CD4-positive, alpha-beta T cell treated with Interleukin-2 at 100 ng/mL for 4 hours (primary cell): ENCODE measurements at regions not wholly inside any gene's neighbourhood (a gene's known extent, or its start where the extent isn't known, plus 50 kb on each side); places are given as distances from the start of the nearest gene placed in this dataset.

ENCODE experiments used
- DNase-seq: peaks from one replicate; pipeline ENCODE4 v3.0.0-alpha.2; 2020; ENCODE audit warnings: low spot score

DNA sequence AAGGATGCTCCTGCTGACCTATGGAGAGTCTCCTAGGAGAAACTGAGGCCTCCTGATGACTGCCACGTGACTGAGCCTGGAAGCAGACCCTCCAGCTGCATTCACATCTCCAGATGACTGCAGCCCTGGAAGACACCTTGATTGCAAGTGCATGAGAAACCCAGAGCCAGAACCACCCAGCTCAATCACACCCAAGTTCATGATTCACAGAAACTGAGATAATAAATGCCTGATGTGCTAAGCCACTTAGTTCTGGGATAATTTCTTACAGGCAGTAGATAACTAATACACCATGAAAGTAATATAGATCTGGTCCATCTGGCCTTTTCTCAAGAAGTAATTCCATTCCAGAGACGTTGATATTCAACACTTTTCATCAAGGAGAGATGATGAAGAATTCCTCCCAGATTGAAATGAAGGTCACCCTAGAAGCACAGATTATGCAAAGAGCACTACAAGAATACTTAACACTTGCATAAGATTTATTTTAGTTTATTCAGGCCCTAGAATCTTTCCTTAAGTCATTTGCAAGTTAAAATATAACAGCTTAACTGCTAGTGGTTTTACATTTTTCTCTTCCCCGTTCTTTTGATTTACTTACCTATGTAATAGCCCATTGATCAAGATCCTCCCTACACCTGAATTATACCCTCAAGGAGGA, 208.2 kb upstream of the INHBA start:
- DNase-seq, result no peak

DNA sequence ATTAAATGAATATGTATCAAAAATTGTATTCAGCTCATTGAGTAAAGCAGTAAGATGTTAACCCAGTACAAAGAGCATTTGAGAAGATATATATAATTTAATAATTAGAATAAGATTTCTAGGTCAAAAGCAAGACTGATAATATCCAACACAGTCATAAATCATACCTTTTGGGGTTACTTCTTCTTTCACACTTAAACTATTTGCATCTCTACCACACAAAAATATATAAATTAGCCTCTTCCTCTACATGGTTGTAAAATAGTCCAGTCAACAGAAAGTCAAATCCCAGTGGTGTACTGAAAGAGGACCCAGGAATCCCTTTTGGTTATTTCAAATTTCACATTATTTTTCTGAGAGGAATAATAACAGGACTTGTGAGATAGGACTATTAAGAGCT, 204.6 kb upstream of the INHBA start:
- no peak for DNase-seq

DNA sequence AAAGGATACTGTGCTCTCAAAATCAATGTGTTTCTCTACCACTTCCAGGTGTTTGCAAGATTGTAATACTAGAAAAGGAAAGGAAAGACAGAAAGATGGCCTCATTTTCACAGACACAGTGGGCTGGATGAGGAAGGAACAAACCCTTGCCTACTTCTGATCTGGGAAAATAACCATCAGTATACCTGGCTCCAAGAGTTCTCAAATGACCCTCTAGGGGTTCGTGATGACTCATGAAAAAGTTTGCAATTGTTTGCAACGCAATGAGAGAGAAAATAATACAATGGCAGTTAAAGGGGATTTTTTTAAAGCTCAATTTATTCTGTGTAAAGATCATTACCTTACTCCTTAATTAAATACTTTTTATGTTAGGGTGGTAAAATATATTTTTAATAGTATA, 197.6 kb upstream of the INHBA start:
- no peak for DNase-seq

DNA sequence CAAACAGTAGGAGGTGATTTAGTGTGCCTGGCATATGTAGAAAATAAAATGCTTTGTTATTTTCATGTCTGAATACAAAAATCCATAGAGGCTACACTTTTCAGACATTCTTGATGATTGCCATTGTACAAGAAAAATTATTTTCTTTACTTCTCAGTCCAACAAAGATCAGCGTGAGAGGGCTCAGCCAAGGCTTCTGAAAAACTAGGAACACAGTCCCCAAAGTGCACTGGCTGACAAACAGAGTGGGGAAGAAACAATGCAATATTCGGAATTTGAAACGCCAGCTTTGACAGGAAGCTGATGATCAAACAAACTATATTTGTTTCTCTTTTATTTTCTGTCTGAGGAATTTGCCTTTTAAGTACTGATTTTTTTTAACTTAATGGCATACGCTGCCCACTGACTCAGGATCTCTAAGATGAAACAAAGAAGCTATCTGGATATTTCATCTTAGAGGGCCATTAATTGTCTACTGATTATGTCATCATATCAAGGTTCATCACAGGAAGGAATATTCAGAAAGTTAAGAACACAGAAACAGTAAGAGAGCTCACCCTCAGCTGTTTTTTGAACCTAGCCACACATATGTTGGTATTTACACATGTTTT, 197.0 kb upstream of the INHBA start:
- DNase-seq, result no peak

DNA sequence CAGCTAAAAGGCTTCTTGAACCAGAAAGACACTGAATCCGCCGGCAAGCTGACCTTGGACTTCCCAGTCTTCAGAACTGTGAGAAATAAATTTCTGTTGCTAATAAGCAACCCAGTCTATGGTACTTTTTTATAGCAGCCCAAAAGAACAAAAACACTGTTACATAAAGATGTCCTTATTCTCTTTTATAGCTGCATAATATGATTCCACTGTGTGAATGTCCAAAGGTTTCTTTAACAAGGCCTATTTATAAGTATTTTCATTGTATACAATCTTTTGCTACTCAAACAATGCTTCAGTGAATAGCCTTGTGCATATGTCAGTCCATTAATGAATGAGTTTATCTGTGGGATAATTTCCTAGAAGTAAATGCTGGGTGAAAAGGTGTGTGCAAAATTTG, 190.8 kb upstream of the INHBA start:
- DNase-seq, result no peak

DNA sequence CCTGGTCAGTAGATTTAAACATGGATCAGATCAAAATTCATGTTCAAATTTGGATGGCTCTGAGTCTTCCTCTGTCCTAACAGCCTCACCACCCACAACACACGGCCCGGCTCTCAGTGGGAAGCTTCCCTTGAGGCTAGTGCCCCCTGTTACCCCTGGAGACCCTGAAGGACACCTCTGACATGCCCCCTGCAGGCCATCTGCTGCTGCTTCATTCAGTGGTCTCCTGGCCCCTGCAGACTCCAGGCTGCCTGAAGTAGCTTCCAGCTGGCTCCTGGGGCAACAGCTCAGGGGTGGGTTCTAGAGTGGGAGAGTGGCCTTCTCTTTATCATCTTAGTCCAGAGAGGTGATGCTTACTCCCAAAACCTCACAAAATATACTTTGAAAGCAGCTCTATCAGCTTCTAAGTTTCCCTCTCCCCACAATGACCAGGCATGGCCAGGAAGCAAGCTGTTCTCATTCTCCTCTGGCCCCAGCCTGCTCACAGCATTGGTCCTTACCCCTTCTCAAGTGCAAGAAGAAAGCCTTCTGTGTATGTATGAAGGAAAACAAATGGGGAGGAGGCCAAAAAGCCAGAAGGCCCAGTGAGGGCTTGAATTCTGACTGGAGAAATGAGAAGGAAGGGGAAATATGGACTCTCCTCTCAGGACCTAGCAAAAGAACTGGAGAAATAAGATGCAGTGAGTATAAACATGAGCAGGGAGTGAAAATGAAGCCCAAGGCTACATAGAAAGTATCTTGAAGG, 189.6 kb upstream of the INHBA start:
- no peak for DNase-seq

DNA sequence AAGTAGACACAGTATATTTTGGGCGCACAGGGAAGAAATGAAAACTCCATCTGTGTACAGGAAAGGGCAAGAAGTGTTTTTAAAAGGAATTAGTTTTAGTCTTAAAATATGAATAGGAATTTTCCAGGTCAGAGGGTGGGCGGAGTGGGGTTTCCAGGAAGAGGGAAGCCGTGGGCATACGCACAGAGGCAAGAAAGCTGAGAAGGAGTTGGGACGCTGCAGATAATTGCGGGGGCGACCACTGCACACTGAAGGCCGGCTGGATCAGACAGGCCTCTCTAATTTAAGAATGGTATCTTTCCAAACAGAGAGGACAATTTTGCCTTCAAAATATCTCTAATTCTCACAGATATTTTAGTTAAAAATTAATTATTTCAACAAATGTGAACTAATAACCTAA, 189.1 kb upstream of the INHBA start:
- no peak for DNase-seq

DNA sequence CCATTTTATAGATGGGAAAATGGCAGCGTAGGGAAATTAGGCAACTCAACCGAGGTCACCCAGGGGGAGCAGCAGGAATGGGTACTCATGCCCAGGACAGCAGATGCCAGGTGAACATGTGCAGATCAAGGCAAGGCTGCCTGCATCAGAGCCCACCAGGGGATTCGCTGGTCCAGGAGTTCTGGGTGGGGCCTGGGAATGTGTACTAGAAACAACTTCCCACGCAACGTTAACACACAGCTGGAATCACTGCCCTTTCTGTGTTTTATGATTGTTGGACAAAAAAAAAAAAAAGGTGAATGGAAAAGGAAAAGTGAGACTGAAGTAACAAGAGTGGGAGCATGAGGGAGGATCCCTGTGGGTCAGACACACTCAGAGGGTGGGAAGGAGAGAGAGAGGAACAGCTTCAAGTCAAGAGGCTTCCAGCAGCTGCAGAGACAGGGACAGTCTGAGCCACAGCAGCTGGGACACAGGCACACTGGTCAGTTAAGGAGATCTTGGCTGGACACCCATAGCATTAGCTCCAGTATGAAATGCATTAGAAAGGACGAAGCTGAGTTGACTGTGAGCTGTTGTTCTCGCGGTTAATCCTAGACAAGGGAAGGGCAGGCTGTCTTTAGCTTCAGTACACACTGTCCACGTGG, 187.9 kb upstream of the INHBA start:
- no peak for DNase-seq

DNA sequence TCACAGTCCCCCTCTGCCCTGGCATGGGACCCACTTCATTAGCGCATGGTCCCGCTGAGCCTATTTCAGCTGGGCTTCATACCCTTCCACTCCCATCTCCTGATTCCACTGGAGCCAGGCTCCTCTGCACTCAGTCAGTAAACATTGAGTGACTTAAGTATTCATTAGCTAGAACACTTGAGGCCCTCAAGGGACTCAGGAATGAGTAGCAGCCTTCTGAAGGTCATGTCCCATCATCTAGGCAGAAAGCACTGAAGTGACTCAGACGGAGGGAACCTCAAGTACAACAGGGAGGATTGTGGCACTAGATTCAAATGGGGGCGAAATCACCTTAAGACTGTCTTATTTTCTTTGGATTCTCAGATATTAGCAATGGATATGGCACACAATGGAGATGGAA, 186.6 kb upstream of the INHBA start:
- no peak for DNase-seq

DNA sequence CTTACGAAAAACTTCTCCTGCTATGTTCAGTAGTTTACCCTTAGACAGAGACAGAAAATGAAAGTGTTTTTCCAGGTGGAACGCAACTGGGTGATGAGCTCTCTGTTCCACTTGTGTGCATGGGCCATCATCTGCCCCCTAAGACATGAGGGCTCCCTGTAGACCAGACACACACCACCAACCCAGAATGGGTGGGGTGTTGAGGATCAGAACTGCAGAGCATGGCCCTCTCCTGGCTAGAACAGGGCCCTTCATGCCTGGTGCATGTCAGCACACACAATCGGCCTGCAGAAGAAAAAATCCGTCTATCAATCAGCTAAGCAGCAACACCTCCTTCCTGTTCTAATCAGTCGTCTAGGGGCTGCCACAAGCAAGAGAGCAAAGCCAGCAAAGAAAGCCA, 186.2 kb upstream of the INHBA start:
- DNase-seq, result no peak

DNA sequence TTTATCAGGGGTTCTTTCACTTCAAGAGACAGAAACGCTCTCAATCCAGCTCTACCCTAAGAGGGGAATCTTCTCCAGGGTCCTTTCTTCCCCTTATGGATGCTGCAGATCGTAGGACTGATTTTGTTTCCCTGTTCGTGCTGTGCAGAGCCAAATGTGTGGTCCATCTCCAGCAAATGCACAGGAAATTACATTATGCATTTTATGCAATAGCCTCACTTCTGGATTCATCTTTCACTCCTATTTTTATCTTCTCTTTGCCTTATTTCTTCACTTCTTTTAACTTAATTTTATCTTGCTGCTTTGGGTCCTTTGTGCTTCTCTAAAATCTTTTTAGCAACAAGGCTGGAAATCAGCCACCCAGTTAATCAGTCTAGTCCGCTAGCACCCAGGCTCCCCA, 184.5 kb upstream of the INHBA start:
- DNase-seq, result no peak

DNA sequence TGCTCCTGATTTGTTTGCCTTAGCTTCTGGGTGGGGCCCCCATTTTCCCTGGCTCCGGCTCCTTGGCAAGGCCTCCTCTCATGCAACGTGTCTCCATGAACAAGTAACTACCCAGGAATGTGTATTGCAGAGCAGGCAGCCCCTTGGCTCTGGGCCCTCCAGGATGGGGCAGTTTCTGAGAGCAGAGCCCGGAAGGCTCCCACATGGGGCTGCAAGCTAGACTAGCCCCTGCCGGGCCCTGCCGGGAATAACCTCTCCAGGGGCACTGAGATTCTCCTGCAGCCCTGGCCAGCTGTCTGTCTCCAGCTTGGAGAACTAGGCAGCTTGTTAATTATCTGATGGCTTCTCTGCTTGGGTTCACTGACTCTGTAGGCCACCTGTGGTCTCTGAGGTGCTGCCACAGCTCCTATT, 184.0 kb upstream of the INHBA start:
- DNase-seq, result no peak

DNA sequence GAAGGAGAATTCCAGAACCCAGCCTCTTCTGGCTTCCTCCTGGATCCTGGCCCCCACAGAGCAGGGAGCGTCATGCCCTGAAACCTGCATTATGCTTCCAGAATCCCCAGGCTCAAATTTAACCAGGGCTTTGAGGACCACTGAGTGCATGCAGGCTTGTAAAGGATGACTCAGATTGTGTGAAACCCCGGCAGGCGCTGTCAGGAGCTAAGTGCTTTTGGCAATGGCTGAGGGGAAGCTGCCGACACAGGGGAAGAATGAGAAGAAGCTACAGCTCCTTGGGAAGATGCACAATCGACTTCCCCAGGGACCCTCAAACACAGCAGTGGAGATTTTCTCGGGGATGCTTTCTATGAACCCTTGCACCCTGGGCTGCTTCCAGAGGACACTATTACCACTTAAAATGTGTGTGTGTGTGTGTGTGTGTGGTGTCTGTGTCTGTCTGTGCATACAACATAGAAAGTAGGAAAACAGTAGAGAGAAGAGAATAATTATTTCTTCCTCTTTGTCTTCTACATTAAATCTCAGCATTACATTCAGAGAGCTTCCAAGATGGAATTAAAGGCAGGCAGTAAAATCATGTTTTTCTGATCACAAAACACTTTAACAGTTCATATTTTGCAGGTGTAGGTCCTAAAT, 183.5 kb upstream of the INHBA start:
- DNase-seq, result no peak

DNA sequence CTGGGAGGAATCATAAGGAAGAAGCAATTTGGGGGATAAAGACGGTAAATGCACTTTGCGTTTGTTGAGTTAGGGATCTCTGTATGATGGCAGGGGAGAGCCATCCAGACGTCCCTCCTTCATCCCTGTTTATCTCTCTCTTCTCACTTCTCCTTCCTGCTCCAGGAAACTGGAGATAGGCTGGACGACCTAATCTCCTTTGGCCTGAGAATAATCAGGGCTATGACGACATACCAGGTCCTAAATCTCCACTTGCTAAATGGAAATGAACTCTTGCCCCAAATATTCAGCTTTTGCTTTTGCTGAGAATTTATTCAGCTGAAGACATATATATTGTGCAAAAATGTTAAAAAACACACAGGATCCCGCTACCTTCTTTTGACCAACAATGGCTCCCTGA, 182.9 kb upstream of the INHBA start:
- no peak for DNase-seq

DNA sequence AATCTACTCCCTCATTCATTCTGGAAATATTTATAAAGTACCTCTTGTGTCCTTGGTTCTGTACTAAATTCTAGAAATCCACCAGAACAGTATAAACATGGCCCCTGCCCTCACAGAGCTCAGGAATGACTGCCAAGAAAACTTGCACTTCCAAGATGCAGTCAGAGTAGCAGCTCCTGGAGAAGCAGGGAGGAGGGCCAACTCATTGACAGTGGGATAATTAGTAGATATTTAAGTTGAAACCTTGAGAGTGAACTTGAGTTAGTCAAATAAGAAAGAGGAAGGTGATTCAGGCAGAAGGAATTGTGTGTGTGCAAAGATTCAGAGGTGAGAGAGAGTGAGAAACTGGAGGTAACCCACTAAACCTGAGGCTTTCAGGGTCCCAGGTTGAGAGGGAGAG, 182.2 kb upstream of the INHBA start:
- DNase-seq, result no peak

DNA sequence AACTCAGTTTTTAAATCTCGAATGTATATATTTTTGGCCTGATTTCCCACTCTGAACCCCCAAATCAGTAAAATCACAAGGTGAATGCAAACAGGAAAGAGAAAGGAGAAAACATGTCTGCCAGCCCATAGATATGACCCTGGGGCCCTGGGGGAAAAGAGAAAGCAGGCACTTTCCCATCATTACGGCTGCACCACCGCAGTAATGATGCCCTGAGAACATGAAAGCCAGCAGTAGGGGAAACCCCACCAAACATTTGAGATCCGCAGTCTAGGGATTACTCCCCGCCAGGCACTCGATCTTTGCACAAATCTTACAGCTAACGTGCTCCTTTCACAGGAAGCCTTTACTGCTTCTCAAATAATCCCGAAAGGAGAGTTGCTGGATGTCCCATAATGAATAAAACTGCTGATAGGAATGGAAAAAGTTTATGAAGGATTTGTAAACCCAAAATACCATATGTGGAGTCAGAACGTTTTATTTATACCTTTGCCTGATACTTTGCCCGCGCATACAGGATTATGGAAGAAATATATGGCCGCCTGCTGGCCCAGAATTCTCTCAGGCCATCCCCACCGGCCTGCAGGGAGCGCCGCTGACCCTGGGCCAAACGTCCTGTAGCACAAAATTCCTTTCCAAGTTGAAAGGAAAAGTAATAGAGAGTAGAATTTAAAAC, 180.0 kb upstream of the INHBA start:
- no peak for DNase-seq

DNA sequence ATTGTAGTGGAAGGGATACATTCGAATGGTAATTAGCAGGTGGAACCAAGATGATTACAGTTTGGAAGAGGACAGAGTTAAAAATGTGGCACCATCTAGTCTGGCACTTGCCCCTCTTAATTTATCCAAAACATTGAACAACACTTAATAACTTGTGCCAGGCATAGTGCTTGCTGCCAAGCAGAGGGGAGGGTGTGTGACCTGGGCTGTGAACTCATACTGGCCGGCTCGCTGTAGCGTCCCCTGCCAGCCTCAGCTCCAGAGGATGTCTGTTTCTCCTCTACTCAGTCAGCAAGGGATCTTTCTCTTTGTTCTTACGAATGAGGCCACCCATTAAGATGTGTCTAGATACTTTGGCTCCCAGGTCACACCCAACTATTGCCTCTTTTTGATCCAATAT, 179.4 kb upstream of the INHBA start:
- DNase-seq, result no peak

DNA sequence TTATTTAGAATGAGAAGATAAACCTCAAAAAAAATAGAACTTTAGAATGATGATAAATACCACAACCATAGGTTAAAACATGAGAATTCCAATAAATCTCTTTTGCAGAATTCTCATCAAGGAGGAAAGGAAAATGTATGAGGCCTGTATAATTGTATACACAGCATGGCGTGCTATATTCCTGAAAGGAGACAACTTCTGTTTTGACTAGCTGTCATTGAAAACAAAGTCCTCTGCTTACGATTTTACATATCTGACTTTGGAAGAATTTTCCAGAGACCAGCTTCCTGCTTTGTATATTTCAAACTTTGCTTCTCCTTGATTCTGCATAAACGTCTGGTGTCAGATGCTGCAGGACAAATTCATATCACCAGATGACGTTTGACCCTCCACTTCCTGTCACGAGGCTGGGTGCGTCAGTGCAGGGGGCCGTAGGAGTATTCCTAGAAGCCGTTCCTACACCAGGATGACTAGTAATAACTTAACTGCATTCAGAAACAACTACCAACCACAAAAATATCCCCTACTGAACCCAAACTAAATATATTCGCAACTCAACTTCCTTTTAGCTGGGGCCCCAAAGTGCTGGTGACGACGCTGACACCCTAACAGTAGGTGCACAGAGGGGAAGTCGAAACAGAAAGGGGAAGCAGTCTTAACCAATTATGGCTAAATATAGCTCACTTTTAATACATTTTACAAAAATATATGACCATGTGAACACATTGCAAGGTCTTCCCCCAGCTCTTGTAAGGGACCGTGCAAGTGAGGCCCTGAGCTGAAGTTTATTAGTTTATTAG, 178.6 kb upstream of the INHBA start:
- peak; percentile 65 for DNase-seq

DNA sequence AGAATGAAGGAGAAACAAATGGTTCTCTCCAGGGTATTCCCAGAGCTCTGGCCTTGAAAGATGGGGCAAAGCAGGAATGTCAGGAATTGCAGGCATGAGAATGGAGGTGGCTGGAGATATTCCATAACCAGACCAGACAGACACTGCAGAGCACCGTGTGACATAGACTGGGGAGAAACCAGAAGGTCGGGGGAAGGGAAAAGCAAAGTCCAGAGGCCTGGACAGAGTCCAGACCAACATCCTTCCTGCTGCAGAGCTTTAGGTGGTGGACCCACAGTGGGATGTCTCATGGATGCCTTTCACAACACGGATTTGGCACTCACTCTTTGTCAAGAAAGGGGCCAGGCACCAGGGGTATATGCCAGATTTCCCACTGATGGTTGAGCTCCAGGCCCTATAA, 177.2 kb upstream of the INHBA start:
- no peak for DNase-seq

DNA sequence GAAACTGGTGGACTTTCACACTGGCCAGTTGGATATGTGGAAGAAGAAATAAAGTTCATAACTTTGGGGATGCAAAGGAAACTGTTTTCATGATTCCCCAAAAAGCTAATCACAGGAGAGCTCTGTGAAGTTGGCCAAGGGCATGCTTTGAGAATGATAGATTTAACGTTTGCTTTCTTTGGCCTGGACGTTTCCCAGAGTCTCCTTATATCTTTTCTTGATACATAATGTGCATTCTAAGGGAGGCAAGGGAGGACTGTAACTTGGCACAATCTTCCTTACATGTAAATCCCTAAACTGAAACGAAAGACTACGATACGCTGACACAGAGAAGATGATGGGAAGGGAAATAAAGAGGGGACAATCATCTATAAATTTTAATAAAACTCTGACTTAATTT, 176.5 kb upstream of the INHBA start:
- no peak for DNase-seq
